ENCODE measurements at regions not wholly inside any gene's neighbourhood (a gene's known extent, or its start where the extent isn't known, plus 50 kb on each side); places are given as distances from the start of the nearest gene placed in this dataset.

GRCh38 chr6:94323853-94324252 lies 904.5 kb upstream of the EPHA7 start:
- TF ChIP-seq CTCF (IDR thresholded peaks at IDR 0.05) (no peak), EP300 (IDR thresholded peaks at IDR 0.05) (no peak)

Data from ovary (tissue), 3 donors.